K562 (cell line): ENCODE measurements at regions not wholly inside any gene's neighbourhood (a gene's known extent, or its start where the extent isn't known, plus 50 kb on each side); places are given as distances from the start of the nearest gene placed in this dataset.
"Not testable (repeated sequence)": the region's sequence is repeated elsewhere in the genome, so short reads cannot be mapped to it uniquely, and the experiment has no call there.

Source experiments
- AFF4 ChIP-seq: sonication (generic); formaldehyde crosslinking; IDR thresholded peaks from 2 replicates; pipeline ENCODE4 v1.8.0; 2023; ENCODE audit warnings: mild to moderate bottlenecking, missing genetic modification reagents
- BCOR ChIP-seq: fragments of 450-650 bp; IDR thresholded peaks from 2 replicates; pipeline ENCODE4 v1.6.1; 2016
- CREB1 ChIP-seq, 2 experiments: sonication (generic) in 1 of 2; formaldehyde crosslinking in 1 of 2; IDR thresholded peaks; 2 replicates each; pipeline versions ENCODE4 v1.6.1 to v1.8.0; 2012 to 2022; ENCODE audit warnings: inconsistent platforms in 1 of 2, mild to moderate bottlenecking in 1 of 2, missing genetic modification reagents in 1 of 2, moderate library complexity in 1 of 2
- CTCF ChIP-seq, 3 experiments: IDR thresholded peaks in 2 of 3; conservative IDR thresholded peaks in 1 of 3; 2 replicates each; pipeline ENCODE4 v1.5.1; 2011 to 2012; ENCODE audit warnings: low read length in 3 of 3, mild to moderate bottlenecking in 3 of 3, control low read depth in 2 of 3, improper control_type of control experiment in 1 of 3, inconsistent platforms in 1 of 3, low read depth in 1 of 3, mixed read lengths in 1 of 3, moderate library complexity in 1 of 3; ENCODE audit not compliant: insufficient read depth in 2 of 3
- EZH2 ChIP-seq: IDR thresholded peaks from 2 replicates; pipeline ENCODE4 v1.6.1; 2012; ENCODE audit warnings: low read depth, mild to moderate bottlenecking, inconsistent platforms, low read length, borderline replicate concordance
- SMC3 ChIP-seq: conservative IDR thresholded peaks from 2 replicates; pipeline ENCODE4 v1.6.1; 2011; ENCODE audit warnings: low read depth, low read length, improper control_type of control experiment; ENCODE audit not compliant: insufficient read depth
- SP1 ChIP-seq: sonication (generic); formaldehyde crosslinking; IDR thresholded peaks from 2 replicates; pipeline ENCODE4 v1.8.1; 2022; ENCODE audit warnings: mild to moderate bottlenecking, missing genetic modification reagents
- TAF1 ChIP-seq: IDR thresholded peaks from 2 replicates; pipeline ENCODE4 v1.6.1; 2011; ENCODE audit warnings: mild to moderate bottlenecking, low read length, moderate library complexity; ENCODE audit not compliant: insufficient read depth, control insufficient read depth, severe bottlenecking; ENCODE audit errors: extremely low read depth
- TAF7 ChIP-seq: fragments of 450-650 bp; IDR thresholded peaks from 2 replicates; pipeline ENCODE4 v1.6.1; 2016; ENCODE audit warnings: missing genetic modification characterization, missing compliant biosample characterization
- ZNF12 ChIP-seq: sonication (generic); formaldehyde crosslinking; IDR thresholded peaks from 2 replicates; pipeline ENCODE4 v1.4.0; 2020; ENCODE audit warnings: mild to moderate bottlenecking, missing genetic modification reagents
- TF ChIP-seq, protein P1 (sequence below): sonication (generic); IDR thresholded peaks from 2 replicates; pipeline ENCODE4 v1.6.1; 2016

GRCh38 chr10:47600127-47600526 is 76.7 kb upstream of the AGAP9 start:
- not testable (repeated sequence) for TF ChIP-seq ZNF12 (CRISPR knock-in tag); AFF4 (CRISPR knock-in tag); CTCF (IDR thresholded peaks at IDR 0.05 in 2 of 3, conservative IDR thresholded peaks at IDR 0.05 in 1 of 3; ENCODE audit: insufficient read depth in 2 of 3, low read depth in 1 of 3, low read length in 3 of 3); EZH2; SMC3; BCOR; TAF1; TAF7 (tag); SP1 (CRISPR knock-in tag); CREB1 (IDR thresholded peaks at IDR 0.05); CREB1 (CRISPR knock-in tag; IDR thresholded peaks at IDR 0.05)
- TF ChIP-seq, protein P1, sequence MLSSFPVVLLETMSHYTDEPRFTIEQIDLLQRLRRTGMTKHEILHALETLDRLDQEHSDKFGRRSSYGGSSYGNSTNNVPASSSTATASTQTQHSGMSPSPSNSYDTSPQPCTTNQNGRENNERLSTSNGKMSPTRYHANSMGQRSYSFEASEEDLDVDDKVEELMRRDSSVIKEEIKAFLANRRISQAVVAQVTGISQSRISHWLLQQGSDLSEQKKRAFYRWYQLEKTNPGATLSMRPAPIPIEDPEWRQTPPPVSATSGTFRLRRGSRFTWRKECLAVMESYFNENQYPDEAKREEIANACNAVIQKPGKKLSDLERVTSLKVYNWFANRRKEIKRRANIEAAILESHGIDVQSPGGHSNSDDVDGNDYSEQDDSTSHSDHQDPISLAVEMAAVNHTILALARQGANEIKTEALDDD = not testable (repeated sequence)
